ENCODE measurements at regions not wholly inside any gene's neighbourhood (a gene's known extent, or its start where the extent isn't known, plus 50 kb on each side); places are given as distances from the start of the nearest gene placed in this dataset.

GRCh38 chr6:148059869-148060268, 282.8 kb upstream of the SASH1 start:
- no peaks in the 10 kb centered on the region for H3K79me2 ChIP-seq (ENCODE audit: insufficient read depth, low read length)
- H3K36me3 ChIP-seq (ENCODE audit: control insufficient read depth in 1 of 2, insufficient read depth in 2 of 2, low read length in 2 of 2), result no peaks in the 10 kb centered on the region
- ATAC-seq (no peak), DNase-seq (ENCODE audit: low read depth, low spot score) (no peak)
- H3K4me1 ChIP-seq (ENCODE audit: control insufficient read depth in 1 of 2, insufficient read depth in 2 of 2, low read length in 2 of 2), result peaks cover 0 to 5% of the 10 kb centered on the region in 2 experiments; a peak in 1 of 4 replicates
- H3K4me2 ChIP-seq (ENCODE audit: low read length), result no peak overlapping the region
- H3K9ac ChIP-seq (ENCODE audit: low read length), result no peak overlapping the region
- ChIA-PET POLR2A (no interaction called here), CTCF (no interaction called here), RAD21 (ENCODE audit: low non-redundant PET in 1 of 2, low total read pairs in 2 of 2, uncharacterized antibody in 2 of 2, unreplicated experiment in 2 of 2) (no interaction called here)
- H2AFZ ChIP-seq (ENCODE audit: low read depth, low read length, poor library complexity, severe bottlenecking), result no peak overlapping the region
- TF ChIP-seq SP1 (IDR thresholded peaks at IDR 0.05; ENCODE audit: low read depth), result no peak
- no peak for TF ChIP-seq YY1 (IDR thresholded peaks at IDR 0.05; ENCODE audit: extremely low read depth, insufficient replicate concordance, low read depth, low read length)
- TF ChIP-seq ZFX (IDR thresholded peaks at IDR 0.05), result no peak
- TF ChIP-seq ZNF274 (IDR thresholded peaks at IDR 0.05; ENCODE audit: low read depth, low read length), result no peak
- TF ChIP-seq SRF (IDR thresholded peaks at IDR 0.05; ENCODE audit: low read depth), result no peak
- no peak for TF ChIP-seq RAD21 (IDR thresholded peaks at IDR 0.05; ENCODE audit: low read depth)
- no peak for TF ChIP-seq FOSL1 (IDR thresholded peaks at IDR 0.05; ENCODE audit: low read depth)
- TF ChIP-seq MAX (IDR thresholded peaks at IDR 0.05), result no peak
- TF ChIP-seq EZH2 (IDR thresholded peaks at IDR 0.05), result no peak
- no peak for TF ChIP-seq TCF7L2 (IDR thresholded peaks at IDR 0.05; ENCODE audit: borderline replicate concordance, extremely low read depth, insufficient read depth, insufficient read length)
- H3K9me2 ChIP-seq (ENCODE audit: insufficient read depth), result no peaks in the 10 kb centered on the region
- H3K4me3 ChIP-seq (replicated peaks in 1 of 2; ENCODE audit: low read depth in 1 of 2, low read length in 2 of 2), result no peak overlapping the region
- H4K20me1 ChIP-seq (ENCODE audit: insufficient read depth), result no peaks in the 10 kb centered on the region
- intact Hi-C loops (cut with micrococcal nuclease), result loop anchor here (10.0 kb wide), 1 partner anchor 715 kb away; no protein-coding TSS in a partner anchor
- H3K27me3 ChIP-seq (ENCODE audit: insufficient read depth, low read length), result no peaks in the 10 kb centered on the region
- no peak overlapping the region for H3K27ac ChIP-seq (ENCODE audit: low read depth, low read length)
- BruUV-seq (replicated peaks), result no TSS peak
- peaks cover 0 to 3% of the 10 kb centered on the region in 2 experiments; a peak in 1 of 4 replicates for H3K9me3 ChIP-seq (ENCODE audit: control insufficient read depth in 1 of 2, insufficient read depth in 1 of 2, low read depth in 1 of 2, low read length in 2 of 2)

DNA sequence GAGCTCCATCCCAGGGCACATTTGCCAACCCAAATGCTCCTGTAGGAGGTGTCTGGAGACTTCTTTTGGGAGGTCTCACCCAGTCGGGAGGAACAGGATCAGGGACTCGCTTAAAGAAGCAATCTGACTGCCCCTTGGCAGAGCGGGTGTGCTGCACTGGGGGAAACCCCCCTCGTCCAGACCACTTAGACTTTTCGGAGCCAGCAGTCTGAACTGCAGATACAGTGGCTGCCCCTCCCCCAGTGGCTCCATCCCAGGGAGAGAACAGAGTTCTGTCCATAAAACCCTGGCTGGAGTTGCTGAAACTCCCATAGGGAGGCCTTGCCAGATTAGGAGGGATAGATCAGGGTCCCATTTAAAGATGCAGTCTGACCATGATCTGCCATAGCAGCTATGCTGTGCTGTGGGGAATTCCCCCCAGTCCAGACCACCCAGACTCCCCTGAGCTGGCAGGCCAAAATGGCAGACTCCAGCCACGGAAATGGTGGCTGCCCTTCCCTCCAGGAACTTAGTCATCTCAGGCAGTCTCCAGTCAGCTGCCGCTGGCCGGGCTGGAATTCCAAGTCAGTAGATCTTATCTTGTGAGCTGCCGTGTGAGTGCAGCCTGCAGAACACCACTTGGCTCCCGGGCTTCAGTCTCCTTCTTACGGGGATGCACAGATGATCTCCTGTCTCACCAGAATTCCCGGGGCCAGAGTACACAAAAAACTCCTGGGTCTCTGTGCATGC, 278.1 kb upstream of the SASH1 start:
- CTCF ChIA-PET, result no interaction called here
- Histone ChIP-seq H3K36me3 (ENCODE audit: control insufficient read depth in 1 of 2, insufficient read depth in 2 of 2, low read length in 2 of 2) (no peaks in the 10 kb centered on the region), H3K9me2 (ENCODE audit: insufficient read depth) (no peaks in the 10 kb centered on the region), H3K9ac (ENCODE audit: low read length) (no peak overlapping the region), H3K4me3 (replicated peaks in 1 of 2; ENCODE audit: low read depth in 1 of 2, low read length in 2 of 2) (no peak overlapping the region), H3K27me3 (ENCODE audit: insufficient read depth, low read length) (no peaks in the 10 kb centered on the region), H3K79me2 (ENCODE audit: insufficient read depth, low read length) (no peaks in the 10 kb centered on the region), H3K4me1 (ENCODE audit: control insufficient read depth in 1 of 2, insufficient read depth in 2 of 2, low read length in 2 of 2) (peaks cover 0 to 6% of the 10 kb centered on the region in 2 experiments; a peak in 1 of 4 replicates), H3K4me2 (ENCODE audit: low read length) (no peak overlapping the region), H3K9me3 (ENCODE audit: control insufficient read depth in 1 of 2, insufficient read depth in 1 of 2, low read depth in 1 of 2, low read length in 2 of 2) (peaks cover 0 to under 1% of the 10 kb centered on the region in 2 experiments; a peak in 1 of 4 replicates), H4K20me1 (ENCODE audit: insufficient read depth) (no peaks in the 10 kb centered on the region), H3K27ac (ENCODE audit: low read depth, low read length) (no peak overlapping the region), H2AFZ (ENCODE audit: low read depth, low read length, poor library complexity, severe bottlenecking) (no peak overlapping the region)
- TF ChIP-seq POLR2A (IDR thresholded peaks at IDR 0.05; ENCODE audit: borderline replicate concordance, extremely low read depth, insufficient read depth, insufficient read length) (no peak), EGR1 (IDR thresholded peaks at IDR 0.05; ENCODE audit: low read depth) (no peak), EZH2phosphoT487 (IDR thresholded peaks at IDR 0.05; ENCODE audit: borderline replicate concordance) (no peak), CBX3 (IDR thresholded peaks at IDR 0.05; ENCODE audit: low read depth) (no peak), ELF1 (IDR thresholded peaks at IDR 0.05; ENCODE audit: borderline replicate concordance, low read depth) (no peak), TCF7L2 (IDR thresholded peaks at IDR 0.05; ENCODE audit: borderline replicate concordance, extremely low read depth, insufficient read depth, insufficient read length) (no peak), POLR2AphosphoS5 (IDR thresholded peaks at IDR 0.05; ENCODE audit: low read depth, low read length) (no peak), ZNF274 (IDR thresholded peaks at IDR 0.05; ENCODE audit: low read depth, low read length) (no peak), ZFX (IDR thresholded peaks at IDR 0.05) (no peak), YY1 (IDR thresholded peaks at IDR 0.05; ENCODE audit: extremely low read depth, insufficient replicate concordance, low read depth, low read length) (no peak)
- TF ChIP-seq, protein P1, sequence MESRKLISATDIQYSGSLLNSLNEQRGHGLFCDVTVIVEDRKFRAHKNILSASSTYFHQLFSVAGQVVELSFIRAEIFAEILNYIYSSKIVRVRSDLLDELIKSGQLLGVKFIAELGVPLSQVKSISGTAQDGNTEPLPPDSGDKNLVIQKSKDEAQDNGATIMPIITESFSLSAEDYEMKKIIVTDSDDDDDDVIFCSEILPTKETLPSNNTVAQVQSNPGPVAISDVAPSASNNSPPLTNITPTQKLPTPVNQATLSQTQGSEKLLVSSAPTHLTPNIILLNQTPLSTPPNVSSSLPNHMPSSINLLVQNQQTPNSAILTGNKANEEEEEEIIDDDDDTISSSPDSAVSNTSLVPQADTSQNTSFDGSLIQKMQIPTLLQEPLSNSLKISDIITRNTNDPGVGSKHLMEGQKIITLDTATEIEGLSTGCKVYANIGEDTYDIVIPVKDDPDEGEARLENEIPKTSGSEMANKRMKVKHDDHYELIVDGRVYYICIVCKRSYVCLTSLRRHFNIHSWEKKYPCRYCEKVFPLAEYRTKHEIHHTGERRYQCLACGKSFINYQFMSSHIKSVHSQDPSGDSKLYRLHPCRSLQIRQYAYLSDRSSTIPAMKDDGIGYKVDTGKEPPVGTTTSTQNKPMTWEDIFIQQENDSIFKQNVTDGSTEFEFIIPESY (IDR thresholded peaks at IDR 0.05; ENCODE audit: extremely low read depth, insufficient replicate concordance, low read length), result no peak
- no TSS peak for BruUV-seq (replicated peaks)
- no peak for ATAC-seq
- POLR2A ChIA-PET, result no interaction called here
- RAD21 ChIA-PET (ENCODE audit: low non-redundant PET in 1 of 2, low total read pairs in 2 of 2, uncharacterized antibody in 2 of 2, unreplicated experiment in 2 of 2), result no interaction called here
- intact Hi-C loops (cut with micrococcal nuclease), result loop anchor here (10.0 kb wide), 1 partner anchor 710 kb away; no protein-coding TSS in a partner anchor
- no peak for DNase-seq (ENCODE audit: low read depth, low spot score)
